ENCODE measurements at regions not wholly inside any gene's neighbourhood (a gene's known extent, or its start where the extent isn't known, plus 50 kb on each side); places are given as distances from the start of the nearest gene placed in this dataset.

DNA sequence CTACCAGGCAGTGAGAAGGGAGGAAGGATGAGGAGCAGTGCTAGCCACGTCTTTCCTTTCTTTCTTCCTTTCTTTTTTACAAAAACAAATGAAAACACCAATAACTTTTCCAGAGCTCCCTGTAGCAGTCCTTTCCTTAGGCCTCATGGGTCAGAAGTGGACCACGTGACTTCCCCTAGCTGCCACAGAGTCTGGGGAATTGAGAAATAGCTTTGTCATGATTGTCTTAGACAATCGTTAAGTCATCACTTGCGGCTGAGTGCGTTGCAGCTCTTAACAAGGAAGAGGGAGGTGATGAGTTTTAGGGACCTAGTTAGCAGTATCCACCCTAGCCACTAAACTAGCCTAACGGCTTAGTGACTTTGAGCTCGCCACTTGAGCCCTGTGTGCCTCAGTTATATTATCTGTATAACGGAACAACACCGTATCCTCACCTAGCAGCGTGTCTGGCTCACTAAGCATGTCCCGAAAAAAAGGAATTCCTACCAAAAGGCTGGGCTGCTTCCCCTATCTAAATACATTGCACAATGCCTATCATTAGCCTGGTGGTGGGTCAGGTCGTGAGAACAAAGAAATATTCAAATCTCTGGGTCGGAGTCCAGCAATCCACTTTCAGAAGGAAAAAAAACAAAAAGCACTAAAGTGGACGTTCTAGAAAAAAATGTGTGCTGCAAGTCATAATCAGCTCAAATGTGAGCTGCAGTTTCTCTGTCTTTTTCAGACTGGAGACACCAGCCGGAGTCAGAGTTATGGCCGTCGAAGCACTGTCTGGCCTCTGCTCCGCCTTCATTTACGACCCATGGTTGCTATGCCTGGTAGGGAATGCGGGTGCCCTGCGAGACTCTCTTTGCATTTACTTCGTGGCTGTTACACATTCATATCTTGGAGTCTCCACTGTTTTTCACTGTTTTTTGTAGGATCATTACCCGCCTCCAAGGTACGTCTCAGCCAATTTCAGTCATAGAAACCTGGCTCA is 338.5 kb upstream of the FOXK1 start:
- TF ChIP-seq, protein P1, sequence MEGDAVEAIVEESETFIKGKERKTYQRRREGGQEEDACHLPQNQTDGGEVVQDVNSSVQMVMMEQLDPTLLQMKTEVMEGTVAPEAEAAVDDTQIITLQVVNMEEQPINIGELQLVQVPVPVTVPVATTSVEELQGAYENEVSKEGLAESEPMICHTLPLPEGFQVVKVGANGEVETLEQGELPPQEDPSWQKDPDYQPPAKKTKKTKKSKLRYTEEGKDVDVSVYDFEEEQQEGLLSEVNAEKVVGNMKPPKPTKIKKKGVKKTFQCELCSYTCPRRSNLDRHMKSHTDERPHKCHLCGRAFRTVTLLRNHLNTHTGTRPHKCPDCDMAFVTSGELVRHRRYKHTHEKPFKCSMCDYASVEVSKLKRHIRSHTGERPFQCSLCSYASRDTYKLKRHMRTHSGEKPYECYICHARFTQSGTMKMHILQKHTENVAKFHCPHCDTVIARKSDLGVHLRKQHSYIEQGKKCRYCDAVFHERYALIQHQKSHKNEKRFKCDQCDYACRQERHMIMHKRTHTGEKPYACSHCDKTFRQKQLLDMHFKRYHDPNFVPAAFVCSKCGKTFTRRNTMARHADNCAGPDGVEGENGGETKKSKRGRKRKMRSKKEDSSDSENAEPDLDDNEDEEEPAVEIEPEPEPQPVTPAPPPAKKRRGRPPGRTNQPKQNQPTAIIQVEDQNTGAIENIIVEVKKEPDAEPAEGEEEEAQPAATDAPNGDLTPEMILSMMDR (IDR thresholded peaks at IDR 0.05): no peak
- TF ChIP-seq POLR2A (IDR thresholded peaks at IDR 0.05): no peak

Data from esophagus squamous epithelium (tissue), 4 donors.